ENCODE measurements at regions not wholly inside any gene's neighbourhood (a gene's known extent, or its start where the extent isn't known, plus 50 kb on each side); places are given as distances from the start of the nearest gene placed in this dataset.

GRCh38 chr10:28991333-28992270, 297.3 kb upstream of the LYZL1 start:
- peak in 4 of 5 experiments; percentile 21 to 43 (median 29) for TF ChIP-seq CTCF (IDR thresholded peaks at IDR 0.05)
- TF ChIP-seq POLR2A (IDR thresholded peaks at IDR 0.05), result no peak
- no peak for TF ChIP-seq EP300 (IDR thresholded peaks at IDR 0.05)

Measured in tibial nerve (tissue), 4 donors.